Glutamatergic neuron (in vitro differentiated cells): ENCODE measurements at regions not wholly inside any gene's neighbourhood (a gene's known extent, or its start where the extent isn't known, plus 50 kb on each side); places are given as distances from the start of the nearest gene placed in this dataset.

ENCODE experiments used
- DNase-seq: peaks from one replicate; pipeline ENCODE4 v3.0.0; 2022
- H3K27ac Mint-ChIP-seq: one replicate; pipeline ENCODE4 v1.8.0; 2020; ENCODE audit warnings: mild to moderate bottlenecking, mixed read lengths, inconsistent platforms; ENCODE audit not compliant: unreplicated experiment
- H3K27me3 Mint-ChIP-seq: one replicate; pipeline ENCODE4 v1.8.0; 2020; ENCODE audit warnings: mild to moderate bottlenecking, moderate library complexity, mixed read lengths, inconsistent platforms; ENCODE audit not compliant: unreplicated experiment
- H3K36me3 Mint-ChIP-seq: one replicate; pipeline ENCODE4 v1.8.0; 2020; ENCODE audit warnings: mild to moderate bottlenecking, mixed read lengths, inconsistent platforms; ENCODE audit not compliant: unreplicated experiment
- H3K4me1 Mint-ChIP-seq: one replicate; pipeline ENCODE4 v1.8.0; 2020; ENCODE audit warnings: mild to moderate bottlenecking, low read depth, mixed read lengths, inconsistent platforms; ENCODE audit not compliant: unreplicated experiment
- H3K4me3 Mint-ChIP-seq: one replicate; pipeline ENCODE4 v1.8.0; 2020; ENCODE audit warnings: mild to moderate bottlenecking, mixed read lengths, inconsistent platforms; ENCODE audit not compliant: unreplicated experiment
- H3K9me3 Mint-ChIP-seq: one replicate; pipeline ENCODE4 v1.8.0; 2020; ENCODE audit warnings: mild to moderate bottlenecking, moderate library complexity, mixed read lengths, inconsistent platforms; ENCODE audit not compliant: unreplicated experiment
- TF ChIP-seq, protein P1 (sequence below): fragments of 200-600 bp; sonication (generic); IDR thresholded peaks from one replicate; pipeline ENCODE4 v1.5.0; 2021; ENCODE audit not compliant: partially characterized antibody, unreplicated experiment

DNA sequence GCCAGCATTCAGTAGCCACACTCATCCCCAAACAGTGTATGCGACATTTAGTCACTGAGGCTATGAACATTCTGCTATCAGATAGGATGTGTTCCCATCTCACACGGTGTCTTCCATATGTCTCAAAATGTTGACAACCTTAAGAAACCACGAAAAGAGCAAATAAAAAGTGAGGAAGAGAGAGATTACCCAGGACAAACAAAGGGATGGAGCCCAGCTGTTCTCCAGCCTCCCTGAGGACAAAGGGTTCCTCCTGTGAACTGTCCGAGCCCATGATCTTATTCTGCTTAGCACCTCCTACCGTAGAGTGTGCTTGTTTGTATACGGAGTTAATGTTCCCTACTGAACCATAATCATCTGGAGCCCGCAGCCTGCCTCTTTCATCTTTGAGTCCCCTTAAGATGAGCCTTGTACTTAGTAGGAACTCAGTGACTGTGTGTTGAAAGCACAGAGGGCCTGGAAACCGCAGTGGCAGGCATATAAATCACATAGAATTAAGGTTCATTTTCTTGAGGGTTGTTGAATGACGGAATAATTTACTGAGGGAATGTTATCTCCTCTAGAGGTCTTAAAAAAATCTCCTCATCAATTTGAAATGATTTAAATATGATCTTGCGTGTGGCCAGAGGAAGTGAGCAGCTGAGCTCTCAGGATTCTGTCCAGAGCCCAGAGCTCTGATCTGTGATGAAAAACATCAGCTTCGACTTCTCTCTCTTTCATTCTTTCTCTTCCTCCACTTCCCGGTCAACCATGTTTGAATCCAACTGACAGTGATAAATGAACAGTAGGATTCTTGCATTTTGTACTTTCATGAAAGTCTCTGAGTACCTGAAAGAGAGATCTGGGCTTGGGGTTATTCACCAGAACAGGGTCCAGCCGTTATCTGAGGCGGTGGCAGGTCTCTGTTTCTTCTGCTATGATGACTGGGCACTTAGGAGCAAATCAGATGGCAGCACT lies 200.5 kb downstream of the KLF5 start:
- DNase-seq: no peak
- Mint-ChIP-seq H3K27ac (no peak overlapping the region), H3K27me3 (no peaks in the 10 kb centered on the region), H3K4me3 (no peak overlapping the region), H3K36me3 (no peaks in the 10 kb centered on the region), H3K4me1 (peaks cover 8% of the 10 kb centered on the region), H3K9me3 (no peaks in the 10 kb centered on the region)
- TF ChIP-seq, protein P1, sequence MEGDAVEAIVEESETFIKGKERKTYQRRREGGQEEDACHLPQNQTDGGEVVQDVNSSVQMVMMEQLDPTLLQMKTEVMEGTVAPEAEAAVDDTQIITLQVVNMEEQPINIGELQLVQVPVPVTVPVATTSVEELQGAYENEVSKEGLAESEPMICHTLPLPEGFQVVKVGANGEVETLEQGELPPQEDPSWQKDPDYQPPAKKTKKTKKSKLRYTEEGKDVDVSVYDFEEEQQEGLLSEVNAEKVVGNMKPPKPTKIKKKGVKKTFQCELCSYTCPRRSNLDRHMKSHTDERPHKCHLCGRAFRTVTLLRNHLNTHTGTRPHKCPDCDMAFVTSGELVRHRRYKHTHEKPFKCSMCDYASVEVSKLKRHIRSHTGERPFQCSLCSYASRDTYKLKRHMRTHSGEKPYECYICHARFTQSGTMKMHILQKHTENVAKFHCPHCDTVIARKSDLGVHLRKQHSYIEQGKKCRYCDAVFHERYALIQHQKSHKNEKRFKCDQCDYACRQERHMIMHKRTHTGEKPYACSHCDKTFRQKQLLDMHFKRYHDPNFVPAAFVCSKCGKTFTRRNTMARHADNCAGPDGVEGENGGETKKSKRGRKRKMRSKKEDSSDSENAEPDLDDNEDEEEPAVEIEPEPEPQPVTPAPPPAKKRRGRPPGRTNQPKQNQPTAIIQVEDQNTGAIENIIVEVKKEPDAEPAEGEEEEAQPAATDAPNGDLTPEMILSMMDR: no peak

GRCh38 chr13:73258406-73258805 lies 199.6 kb downstream of the KLF5 start:
- Mint-ChIP-seq H3K4me1 (peaks cover 8% of the 10 kb centered on the region), H3K36me3 (no peaks in the 10 kb centered on the region), H3K27me3 (no peaks in the 10 kb centered on the region), H3K4me3 (no peak overlapping the region), H3K9me3 (no peaks in the 10 kb centered on the region), H3K27ac (no peak overlapping the region)
- TF ChIP-seq, protein P1: no peak
- no peak for DNase-seq

GRCh38 chr13:73254827-73255226 lies 196.0 kb downstream of the KLF5 start:
- Mint-ChIP-seq H3K4me1 (peaks cover 10% of the 10 kb centered on the region), H3K27ac (no peak overlapping the region), H3K9me3 (peaks cover under 1% of the 10 kb centered on the region), H3K36me3 (no peaks in the 10 kb centered on the region), H3K27me3 (no peaks in the 10 kb centered on the region), H3K4me3 (no peak overlapping the region)
- DNase-seq: no peak
- TF ChIP-seq, protein P1: no peak

DNA sequence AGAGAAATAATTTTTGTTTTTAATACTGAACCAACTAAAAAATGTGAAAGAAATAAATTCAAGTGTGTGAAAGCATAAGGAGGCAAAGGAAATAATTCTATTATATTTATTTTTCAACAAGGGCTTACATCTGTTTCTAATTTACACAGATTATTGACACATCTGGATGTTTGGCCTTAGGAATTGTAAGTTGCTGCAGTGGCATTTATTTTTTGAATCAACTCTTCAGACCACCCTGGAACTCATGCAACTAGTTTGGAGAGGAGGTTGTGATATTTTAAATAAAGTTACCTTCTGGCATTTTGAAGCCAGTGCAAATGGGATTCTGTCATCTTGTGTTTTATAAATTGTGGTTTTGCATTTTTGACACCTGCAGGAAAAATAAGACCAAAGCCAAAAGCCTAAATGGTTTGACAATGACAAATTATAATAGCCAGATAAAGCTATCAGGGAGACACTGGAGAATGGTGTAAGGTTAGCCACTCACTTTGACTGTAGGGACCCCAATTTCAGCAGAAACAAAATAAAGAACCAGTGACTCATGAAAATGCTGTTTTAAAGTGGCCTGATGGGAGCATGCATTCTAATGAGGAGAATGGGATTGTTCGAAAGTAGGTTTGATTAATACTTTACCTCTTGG lies 192.9 kb downstream of the KLF5 start:
- DNase-seq: no peak
- no peak overlapping the region for H3K4me3 Mint-ChIP-seq
- H3K36me3 Mint-ChIP-seq: no peaks in the 10 kb centered on the region
- H3K27me3 Mint-ChIP-seq: no peaks in the 10 kb centered on the region
- H3K27ac Mint-ChIP-seq: no peak overlapping the region
- peaks cover 2% of the 10 kb centered on the region for H3K4me1 Mint-ChIP-seq
- peaks cover 2% of the 10 kb centered on the region for H3K9me3 Mint-ChIP-seq
- TF ChIP-seq, protein P1: no peak

DNA sequence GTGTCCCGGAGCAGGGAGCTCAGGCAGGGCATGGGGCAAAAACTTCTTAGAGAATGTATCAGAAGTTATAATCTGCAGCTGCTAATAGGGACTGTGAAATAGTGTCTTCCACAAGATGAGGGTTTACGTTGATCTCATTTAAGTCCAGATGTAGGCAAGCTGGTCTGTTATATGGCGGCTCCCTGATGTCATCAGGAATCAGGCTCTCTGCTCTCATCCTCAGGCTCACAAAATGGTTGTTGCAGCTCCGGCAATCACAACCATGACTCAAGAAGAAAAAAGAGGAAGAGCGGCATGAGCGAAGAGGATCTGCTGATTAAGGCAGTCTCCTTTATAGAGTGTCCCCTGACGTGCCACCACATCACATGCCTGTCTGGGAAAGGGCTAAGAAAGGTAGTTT lies 191.3 kb downstream of the KLF5 start:
- H3K4me3 Mint-ChIP-seq: no peak overlapping the region
- no peaks in the 10 kb centered on the region for H3K36me3 Mint-ChIP-seq
- TF ChIP-seq, protein P1: no peak
- H3K27ac Mint-ChIP-seq: no peak overlapping the region
- H3K4me1 Mint-ChIP-seq: peaks cover 2% of the 10 kb centered on the region
- H3K27me3 Mint-ChIP-seq: no peaks in the 10 kb centered on the region
- peaks cover 2% of the 10 kb centered on the region for H3K9me3 Mint-ChIP-seq
- DNase-seq: no peak
